HG03439 (cell line): ENCODE measurements at regions not wholly inside any gene's neighbourhood (a gene's known extent, or its start where the extent isn't known, plus 50 kb on each side); places are given as distances from the start of the nearest gene placed in this dataset.

Experiments used
- ATAC-seq: cut with Tn5 transposase; IDR thresholded peaks from one replicate; pipeline ENCODE4 v1.9.1; 2021; ENCODE audit warnings: mild to moderate bottlenecking, moderate library complexity; ENCODE audit not compliant: unreplicated experiment

DNA sequence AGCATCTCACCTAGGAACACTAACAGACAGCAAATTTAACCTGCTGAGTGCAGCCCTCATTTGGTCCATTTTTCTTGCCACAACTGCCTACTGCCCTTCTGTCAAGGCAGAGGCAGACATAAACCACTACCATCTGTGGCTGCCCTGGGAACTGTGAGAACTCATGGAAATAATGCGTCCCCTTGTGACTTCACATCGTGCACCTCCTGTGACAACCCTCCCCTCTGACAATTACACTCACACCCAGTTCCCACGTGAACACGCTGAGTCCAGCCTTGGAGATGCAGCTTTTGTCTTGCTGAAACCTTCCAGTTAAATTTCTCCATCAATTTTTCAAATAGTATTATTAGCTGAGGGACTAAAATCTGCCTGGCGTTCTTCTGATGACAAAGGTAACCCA lies 193.1 kb upstream of the KLF14 start:
- ATAC-seq = no peak

- no peak for ATAC-seq
Measured at GRCh38 chr7:130927564-130927963, 193.6 kb upstream of the KLF14 start.

GRCh38 chr7:130929896-130930659 lies 196.1 kb upstream of the KLF14 start:
- no peak for ATAC-seq

- no peak for ATAC-seq
Measured at GRCh38 chr7:130930681-130931080, 196.7 kb upstream of the KLF14 start.

- no peak for ATAC-seq
Measured at GRCh38 chr7:130931423-130931822, 197.4 kb upstream of the KLF14 start.

DNA sequence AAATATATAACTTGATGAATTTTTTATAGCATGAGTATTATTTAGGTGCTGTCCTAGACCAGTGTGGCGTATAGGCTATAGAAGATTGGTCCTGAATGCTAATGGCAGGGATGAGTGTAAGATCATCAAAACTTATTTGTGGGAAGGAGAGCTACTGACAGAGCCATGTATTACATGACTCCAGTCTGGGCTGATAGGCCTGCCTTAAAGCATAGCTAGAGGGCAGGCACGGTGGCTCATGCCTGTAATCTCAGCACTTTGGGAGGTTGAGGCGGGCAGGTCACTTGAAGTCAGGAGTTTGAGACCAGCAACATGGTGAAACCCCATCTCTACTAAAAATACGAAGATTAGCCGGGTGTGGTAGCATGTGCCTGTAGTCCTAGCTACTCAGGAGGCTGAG lies 198.1 kb upstream of the KLF14 start:
- ATAC-seq = no peak

GRCh38 chr7:130932667-130933432 lies 198.8 kb upstream of the KLF14 start:
- no peak for ATAC-seq

GRCh38 chr7:130933919-130934318 lies 199.9 kb upstream of the KLF14 start:
- no peak for ATAC-seq

GRCh38 chr7:130935564-130936157 lies 201.7 kb upstream of the KLF14 start:
- no peak for ATAC-seq

DNA sequence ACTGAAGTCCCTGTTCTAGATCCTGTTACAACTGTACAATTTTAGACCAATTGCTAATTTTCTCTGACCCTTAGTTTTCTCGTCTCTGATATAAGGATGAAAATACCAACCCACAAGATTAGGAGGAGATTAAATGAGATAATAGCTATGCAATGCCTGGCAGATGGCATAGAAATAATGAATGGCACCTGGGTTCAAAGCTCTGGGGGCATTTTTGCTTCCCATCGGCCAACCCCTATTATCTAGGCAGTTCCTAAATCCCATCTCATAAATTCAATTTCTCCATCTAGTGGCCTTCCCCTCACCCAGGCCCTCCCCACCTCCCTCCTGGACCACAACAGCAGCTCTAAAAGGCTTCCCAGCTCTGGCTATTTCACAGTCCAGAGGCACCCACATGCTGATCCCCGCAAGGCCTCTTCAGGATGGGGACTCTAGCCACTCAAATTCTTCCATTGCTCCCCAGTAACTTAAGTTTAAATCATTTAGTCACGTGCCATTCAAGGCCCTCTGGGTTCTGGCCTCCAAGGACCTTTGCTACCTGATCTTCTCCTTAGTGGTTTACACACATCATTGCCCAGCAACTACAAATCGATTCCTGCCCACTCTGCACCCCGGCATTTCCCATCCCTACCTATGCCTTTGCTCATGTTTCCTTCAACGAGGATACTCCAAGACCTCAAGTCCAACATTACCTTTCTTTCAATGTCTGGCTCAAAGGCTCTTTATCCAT lies 202.4 kb upstream of the KLF14 start:
- no peak for ATAC-seq

- ATAC-seq = no peak
Measured at GRCh38 chr7:130937016-130937415, 203.0 kb upstream of the KLF14 start.

DNA sequence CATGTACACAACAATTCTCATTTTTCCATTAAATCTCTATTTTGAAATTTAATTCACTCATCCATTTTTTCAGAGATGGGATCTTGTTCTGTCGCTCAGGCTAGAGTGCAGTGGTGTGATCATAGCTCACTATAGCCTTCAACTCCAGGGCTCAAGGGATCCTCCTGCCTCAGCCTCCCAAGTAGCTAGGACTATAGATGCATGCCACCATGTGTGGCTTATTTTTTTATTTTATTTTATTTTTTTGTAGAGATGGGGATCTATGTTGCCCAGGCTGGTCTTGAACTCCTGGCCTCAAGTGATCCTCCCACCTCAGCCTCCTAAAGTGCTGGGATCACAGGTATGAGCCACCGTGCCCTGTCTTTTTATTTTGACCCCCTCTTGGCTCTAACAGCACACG lies 203.8 kb upstream of the KLF14 start:
- ATAC-seq = no peak

- ATAC-seq = no peak
Measured at GRCh38 chr7:130938661-130939060, 204.7 kb upstream of the KLF14 start.

- ATAC-seq = no peak
Measured at GRCh38 chr7:130939321-130940095, 205.5 kb upstream of the KLF14 start.

DNA sequence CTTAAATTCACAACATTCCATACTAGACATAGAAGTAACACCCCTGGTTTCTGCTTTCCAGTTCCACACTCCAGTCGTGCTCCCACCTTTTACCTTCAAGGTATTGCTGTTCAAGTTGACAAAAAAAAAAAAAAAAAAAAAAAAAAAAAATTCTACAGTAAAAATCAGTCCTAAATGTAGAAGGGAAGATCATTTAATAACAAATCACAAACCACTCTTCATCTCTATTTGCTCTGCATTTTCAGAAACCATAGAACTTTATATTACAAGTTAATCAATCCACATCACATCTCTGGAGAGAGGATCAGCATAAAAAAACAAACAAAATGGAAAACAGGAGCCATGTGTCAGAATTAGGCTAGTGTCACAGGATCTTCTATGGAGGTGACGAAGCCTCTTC lies 206.3 kb upstream of the KLF14 start:
- no peak for ATAC-seq

- no peak for ATAC-seq
Measured at GRCh38 chr7:130940907-130941306, 206.9 kb upstream of the KLF14 start.

- ATAC-seq = no peak
Measured at GRCh38 chr7:130941322-130942210, 207.6 kb upstream of the KLF14 start.

DNA sequence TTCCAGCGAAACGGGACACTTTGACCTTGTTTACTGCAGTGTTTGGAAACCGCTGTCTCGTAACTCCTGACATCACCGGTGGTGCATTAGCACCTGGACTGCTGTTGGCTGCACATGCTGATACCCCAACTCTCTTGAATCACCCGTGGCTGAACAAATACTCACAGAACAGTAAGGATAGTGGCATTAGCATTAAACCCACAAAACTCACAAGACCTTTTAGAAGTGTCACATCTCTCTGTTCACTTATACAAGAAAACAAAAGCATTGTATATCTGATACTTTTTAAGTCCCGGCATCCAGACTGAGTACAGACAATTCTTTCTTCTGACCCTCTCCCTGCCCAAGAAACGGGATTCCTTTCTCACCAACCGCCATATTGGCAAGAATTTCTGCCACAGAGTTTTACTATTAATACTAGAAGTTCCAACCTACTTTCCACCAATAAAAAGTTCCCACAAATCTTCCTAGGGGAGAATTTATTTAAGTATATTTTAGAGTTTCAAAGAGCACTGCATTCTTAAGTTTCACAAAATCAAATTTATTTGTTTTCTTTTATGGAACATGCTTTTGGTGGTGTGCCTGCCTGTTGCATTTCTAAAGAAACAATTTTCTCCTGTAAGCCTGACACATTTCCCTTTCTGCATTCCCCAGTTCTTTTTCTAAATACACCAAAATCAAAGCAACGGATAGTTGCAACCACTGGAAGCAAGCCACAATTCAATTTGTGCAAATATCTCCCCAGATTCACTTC lies 208.4 kb upstream of the KLF14 start:
- no peak for ATAC-seq

DNA sequence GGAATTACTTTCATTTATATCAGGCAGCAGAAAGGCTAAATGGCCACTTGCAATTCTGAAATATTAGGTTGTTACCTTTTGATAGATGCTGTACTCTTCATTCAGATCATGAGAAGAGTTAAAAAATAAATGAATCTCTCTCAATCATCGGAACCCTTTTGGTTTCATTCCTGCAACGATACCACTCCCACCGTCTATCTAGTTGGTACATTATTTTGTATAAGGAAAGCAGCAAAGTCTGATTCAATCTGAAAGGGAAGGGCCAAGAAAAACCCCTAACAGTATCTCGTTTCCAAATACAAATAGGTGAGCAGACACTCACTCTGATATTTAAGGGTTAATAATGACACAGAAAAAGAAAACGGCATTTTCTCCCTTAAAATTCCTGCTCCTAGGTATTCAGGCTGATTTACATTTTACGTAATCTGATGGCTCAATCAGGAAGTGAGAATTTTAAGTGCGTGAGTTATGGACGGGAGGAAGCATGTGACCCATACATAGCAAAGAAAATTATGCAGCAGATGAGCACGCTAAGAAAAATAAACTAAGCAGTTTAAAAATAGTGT lies 209.4 kb upstream of the KLF14 start:
- ATAC-seq = no peak
